Activated gamma-delta T cell treated with Interleukin-2 at 50 U/mL for 16 hours (primary cell): ENCODE measurements at regions not wholly inside any gene's neighbourhood (a gene's known extent, or its start where the extent isn't known, plus 50 kb on each side); places are given as distances from the start of the nearest gene placed in this dataset.

ENCODE experiments used
- DNase-seq: peaks from one replicate; pipeline ENCODE4 v3.0.0-alpha.2; 2020

DNA sequence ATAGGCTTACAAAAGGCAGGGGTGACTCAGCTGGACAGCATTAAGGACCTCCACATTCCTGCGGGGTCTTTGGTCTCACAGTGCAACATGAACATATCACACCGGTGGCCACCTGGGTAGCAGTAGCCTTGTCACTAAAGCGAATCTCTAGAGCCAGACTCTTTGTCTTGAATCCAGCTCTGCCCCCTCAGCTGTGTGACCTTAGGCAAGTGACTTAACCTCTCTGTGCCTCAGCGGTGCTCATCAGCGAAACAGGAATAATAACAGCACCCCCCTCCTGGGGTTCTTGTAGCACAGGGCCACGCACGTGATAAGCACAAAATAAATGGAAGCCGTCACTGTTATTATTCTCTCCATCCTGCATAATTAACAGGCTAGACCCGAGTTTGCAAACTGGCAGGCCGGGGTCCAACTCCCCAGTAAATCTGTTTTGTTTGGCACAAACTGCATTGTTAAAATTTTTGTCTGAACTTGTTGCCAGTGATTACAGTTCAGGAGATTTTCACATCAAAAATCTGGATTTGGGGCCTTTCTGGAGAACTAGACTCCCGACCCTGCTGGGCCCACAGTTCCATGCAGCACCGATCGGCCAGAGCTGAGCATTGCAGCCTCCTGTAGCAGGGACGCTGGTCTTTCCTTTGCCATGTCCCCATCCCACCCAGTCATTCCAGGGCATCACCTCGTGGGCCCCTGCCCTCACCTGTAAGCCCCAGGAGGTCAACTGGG, 174.8 kb downstream of the PHETA1 start:
- no peak for DNase-seq

DNA sequence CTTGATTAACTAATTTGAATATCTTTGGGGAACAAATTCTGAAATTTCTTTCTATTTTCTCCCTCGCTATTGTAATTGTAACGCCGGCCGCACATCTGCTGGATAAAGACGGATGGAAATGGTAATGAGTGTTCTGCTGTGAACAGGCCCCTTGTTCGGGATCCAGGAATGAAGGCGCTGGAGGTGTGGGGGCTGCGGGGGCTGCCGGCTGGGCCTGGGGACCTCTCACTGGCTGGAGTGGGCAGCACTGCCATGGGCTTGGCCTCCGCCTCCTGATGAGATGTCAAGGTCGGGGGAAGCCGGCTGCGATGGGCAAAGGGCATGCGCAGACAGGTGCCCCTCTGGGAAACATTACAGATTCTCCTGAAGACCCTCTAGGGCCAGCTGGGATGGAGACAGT, 175.4 kb downstream of the PHETA1 start:
- no peak for DNase-seq

- no peak for DNase-seq
Observed at GRCh38 chr12:111193067-111193466, 175.8 kb downstream of the PHETA1 start.

GRCh38 chr12:111192647-111193046, 176.2 kb downstream of the PHETA1 start:
- DNase-seq: no peak

GRCh38 chr12:111190741-111191526, 178.0 kb downstream of the PHETA1 start:
- no peak for DNase-seq

GRCh38 chr12:111189792-111190191, 179.1 kb downstream of the PHETA1 start:
- no peak for DNase-seq

GRCh38 chr12:111188436-111188835, 180.5 kb downstream of the PHETA1 start:
- DNase-seq: no peak

DNA sequence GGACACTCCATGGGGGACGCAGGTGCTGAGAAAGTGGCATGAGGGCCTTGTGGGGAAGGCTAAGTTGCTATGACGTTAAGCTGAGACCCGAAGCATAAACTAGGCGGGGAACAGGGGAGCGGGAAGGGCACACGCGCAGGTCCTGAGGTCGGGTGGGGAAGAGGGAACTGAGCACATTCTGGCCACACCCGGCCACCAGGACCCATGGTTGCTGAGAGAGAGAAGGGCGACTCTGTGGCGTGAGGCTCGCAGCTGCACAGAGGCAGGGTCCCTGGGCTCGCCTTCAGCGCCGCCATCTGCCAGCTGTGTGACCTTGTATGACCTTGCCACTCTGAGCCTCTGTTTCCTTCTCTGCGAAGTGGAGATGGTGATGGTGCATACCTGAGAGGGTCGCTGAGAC, 182.5 kb downstream of the PHETA1 start:
- no peak for DNase-seq

GRCh38 chr12:111185889-111186227, 183.0 kb downstream of the PHETA1 start:
- no peak for DNase-seq

GRCh38 chr12:111185206-111185888, 183.5 kb downstream of the PHETA1 start:
- no peak for DNase-seq

GRCh38 chr12:111184161-111184560, 184.7 kb downstream of the PHETA1 start:
- no peak for DNase-seq

DNA sequence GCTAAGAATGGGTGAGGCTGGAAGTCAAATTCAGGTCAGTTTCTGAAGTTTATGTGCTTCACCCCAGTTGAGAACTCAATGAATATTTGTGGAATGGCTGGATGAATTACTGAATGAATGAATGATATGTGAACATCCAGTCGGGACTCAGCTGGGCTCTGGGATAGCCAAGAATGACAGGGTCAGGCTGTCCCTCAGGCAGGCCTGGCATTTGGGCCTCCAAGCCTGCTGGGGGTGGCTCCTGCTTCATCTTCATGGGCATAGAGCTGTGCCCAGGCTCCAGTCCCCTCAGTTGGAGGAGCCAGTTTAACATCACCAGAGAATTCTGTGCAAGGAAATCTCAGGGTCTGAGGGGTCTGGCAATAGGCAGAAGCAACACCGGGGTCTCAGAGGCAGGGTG, 185.8 kb downstream of the PHETA1 start:
- DNase-seq: no peak

DNA sequence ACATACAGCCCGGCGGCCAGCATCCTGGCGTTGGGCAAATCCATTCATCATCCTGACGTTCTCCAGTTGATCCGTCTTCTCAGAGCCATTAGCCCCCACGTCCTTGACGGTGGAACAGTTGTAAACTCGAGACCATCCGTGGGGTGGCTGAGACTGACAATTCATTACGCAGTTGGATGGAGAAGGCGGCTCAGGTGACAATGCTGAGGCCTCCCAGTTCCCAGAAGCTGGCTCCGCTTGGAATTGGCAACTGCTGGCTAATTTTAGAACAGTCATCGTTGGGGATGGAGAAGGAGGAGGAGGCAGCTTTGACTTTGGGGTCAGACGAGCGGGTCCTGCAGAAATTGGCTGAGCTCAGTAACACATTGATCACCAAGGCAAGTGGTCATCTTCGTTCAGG, 186.5 kb downstream of the PHETA1 start:
- no peak for DNase-seq

- DNase-seq: no peak
Observed at GRCh38 chr12:111181143-111181726, 187.7 kb downstream of the PHETA1 start.

GRCh38 chr12:111180426-111181142, 188.3 kb downstream of the PHETA1 start:
- no peak for DNase-seq

DNA sequence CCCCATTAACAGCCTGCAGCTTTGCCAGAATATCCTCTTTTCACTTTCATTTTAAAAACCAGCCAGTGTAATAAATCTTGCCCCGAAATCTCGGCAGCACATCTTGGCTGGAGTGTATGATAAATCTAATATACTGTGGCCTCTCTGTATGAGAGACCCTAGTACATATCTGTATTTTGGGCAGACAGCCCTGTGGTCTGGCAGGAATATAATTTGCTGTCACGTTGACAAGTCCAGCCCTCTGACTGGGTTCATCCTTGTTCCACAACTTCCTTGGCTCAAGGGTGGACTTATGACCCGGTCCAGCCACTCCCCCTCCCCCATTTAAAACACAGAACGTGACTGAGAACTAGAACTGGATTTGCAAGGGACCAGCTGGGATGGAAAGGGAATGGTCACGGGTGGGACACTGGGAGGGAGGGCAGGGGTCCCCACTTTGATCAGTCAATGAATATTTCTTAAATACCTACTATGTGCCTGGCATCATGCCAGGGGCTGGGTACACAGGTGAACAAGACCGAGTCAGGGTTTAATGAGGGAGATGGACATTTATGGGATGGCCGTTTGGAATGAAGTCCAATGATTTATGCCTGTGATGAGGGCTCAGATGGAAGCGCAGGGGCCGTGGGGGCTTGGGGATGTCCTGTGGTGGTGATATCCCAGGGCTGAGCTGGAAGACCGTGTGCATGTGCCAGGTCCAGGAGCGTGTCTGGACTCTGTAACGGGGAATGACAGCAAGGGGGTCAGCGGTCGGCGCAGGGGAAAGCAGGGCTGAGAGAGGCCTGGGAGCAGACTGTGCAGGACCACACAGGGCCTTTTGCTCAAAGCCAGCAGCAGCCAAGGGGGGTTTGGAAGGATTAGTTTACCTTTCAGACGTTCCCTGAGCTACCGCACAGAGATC, 190.5 kb downstream of the PHETA1 start:
- DNase-seq: no peak

GRCh38 chr12:111175396-111176094, 193.3 kb downstream of the PHETA1 start:
- no peak for DNase-seq

DNA sequence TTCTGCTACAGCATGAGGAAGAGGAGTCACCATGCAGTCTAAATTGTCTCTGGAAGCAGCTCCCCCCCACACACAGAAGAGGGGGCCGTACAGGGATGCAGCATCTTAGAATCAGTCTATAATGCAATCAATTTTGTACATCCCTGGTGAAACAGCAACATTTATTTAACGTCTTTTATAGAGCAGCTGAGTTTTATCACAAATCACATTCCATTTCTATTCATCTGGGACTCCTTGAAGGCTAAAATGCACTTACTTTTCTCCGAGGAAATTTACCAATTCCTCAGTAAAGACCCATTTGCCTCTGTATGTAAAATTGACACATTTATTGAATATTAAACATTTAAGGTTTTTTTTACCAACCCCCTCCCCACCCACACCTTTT, 193.9 kb downstream of the PHETA1 start:
- no peak for DNase-seq

- no peak for DNase-seq
Observed at GRCh38 chr12:111174251-111174960, 194.5 kb downstream of the PHETA1 start.

DNA sequence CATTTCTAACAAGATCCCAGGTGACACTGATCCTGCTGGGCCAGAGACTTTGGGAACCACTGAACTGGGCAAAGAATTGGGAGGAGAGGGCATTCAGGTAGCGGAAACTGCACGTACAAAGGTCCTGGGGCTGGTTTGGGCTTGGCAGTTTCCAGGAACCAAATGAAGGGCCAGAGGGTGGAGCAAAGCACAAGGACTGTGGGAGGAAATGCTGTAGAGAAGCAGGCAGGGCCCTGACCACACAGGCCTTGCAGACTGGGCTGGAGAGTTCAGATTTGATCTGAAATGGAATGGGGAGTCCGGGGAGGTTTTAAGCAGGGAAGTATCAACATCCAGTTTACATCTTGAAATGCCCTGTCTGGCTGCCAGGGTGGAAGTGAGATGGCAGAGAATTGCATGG, 195.1 kb downstream of the PHETA1 start:
- DNase-seq: no peak

DNA sequence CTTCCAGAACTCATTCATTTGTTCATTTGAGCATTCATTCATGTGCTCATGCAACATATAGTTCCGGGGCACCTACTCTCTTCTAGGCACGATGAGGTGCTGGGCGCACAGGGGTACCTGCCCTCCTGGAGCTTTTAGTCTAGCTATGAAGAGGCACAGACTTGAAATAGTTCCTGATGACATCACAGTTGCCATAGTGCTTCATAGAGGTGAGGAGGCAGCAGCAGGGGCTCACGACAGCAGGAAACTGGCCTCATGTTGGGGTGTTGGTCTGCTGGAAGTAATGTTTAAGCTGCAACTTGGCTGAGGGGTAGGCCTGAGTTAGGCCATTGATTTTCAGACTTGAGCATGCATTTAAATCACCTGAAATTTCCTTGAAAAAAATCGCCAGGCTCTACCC, 195.5 kb downstream of the PHETA1 start:
- no peak for DNase-seq
